GM13976 (cell line): ENCODE measurements at regions not wholly inside any gene's neighbourhood (a gene's known extent, or its start where the extent isn't known, plus 50 kb on each side); places are given as distances from the start of the nearest gene placed in this dataset.

Experiments
- DNase-seq: peaks from one replicate; pipeline ENCODE4 v3.0.0; 2012; ENCODE audit warnings: low spot score
- CTCF ChIP-seq: IDR thresholded peaks from 2 replicates; pipeline ENCODE4 v1.5.1; 2012; ENCODE audit warnings: borderline replicate concordance, mild to moderate bottlenecking; ENCODE audit not compliant: insufficient read depth; ENCODE audit errors: extremely low read depth, missing control alignments, control extremely low read depth
- in situ Hi-C: fragments of 300-500 bp; cut with MboI; formaldehyde crosslinking; loops from one replicate; pipeline ENCODE4 v1.12.0; 2022; ENCODE audit warnings: low sequenced_read_pairs, mixed read lengths, inconsistent platforms; ENCODE audit not compliant: unreplicated experiment

- DNase-seq: no peak
- TF ChIP-seq CTCF: no peak
- in situ Hi-C loops: no loop called here
These were observed 80.7 kb upstream of the CXCL12 start for GRCh38 chr10:44465401-44466115.

- no peak for DNase-seq
- TF ChIP-seq CTCF: no peak
- in situ Hi-C loops: no loop called here
These were observed 81.3 kb upstream of the CXCL12 start for GRCh38 chr10:44466236-44466635.

GRCh38 chr10:44467090-44467489 is 82.2 kb upstream of the CXCL12 start:
- DNase-seq: no peak
- in situ Hi-C loops: no loop called here
- no peak for TF ChIP-seq CTCF

- in situ Hi-C loops: no loop called here
- DNase-seq: no peak
- TF ChIP-seq CTCF: no peak
These were observed 83.0 kb upstream of the CXCL12 start for GRCh38 chr10:44467900-44468299.

GRCh38 chr10:44468525-44468924 is 83.6 kb upstream of the CXCL12 start:
- no peak for TF ChIP-seq CTCF
- in situ Hi-C loops: no loop called here
- DNase-seq: no peak

GRCh38 chr10:44468965-44469364 is 84.1 kb upstream of the CXCL12 start:
- no peak for DNase-seq
- TF ChIP-seq CTCF: no peak
- in situ Hi-C loops: no loop called here
